HCT116 (cell line): ENCODE measurements at regions not wholly inside any gene's neighbourhood (a gene's known extent, or its start where the extent isn't known, plus 50 kb on each side); places are given as distances from the start of the nearest gene placed in this dataset.

Source experiments
- EZH2 ChIP-seq: fragments of 200-600 bp; sonication (generic); IDR thresholded peaks from 2 replicates; pipeline ENCODE4 v1.6.1; 2017; ENCODE audit warnings: antibody characterized with exemption, mixed run types
- FOSL1 ChIP-seq: IDR thresholded peaks from 2 replicates; pipeline ENCODE4 v1.6.1; 2012; ENCODE audit warnings: low read depth
- JUND ChIP-seq: IDR thresholded peaks from 2 replicates; pipeline ENCODE4 v1.6.1; 2012
- POLR2A ChIP-seq: IDR thresholded peaks from 2 replicates; pipeline ENCODE4 v1.7.0; 2011; ENCODE audit warnings: borderline replicate concordance; ENCODE audit not compliant: insufficient read depth, insufficient read length; ENCODE audit errors: extremely low read depth
- POLR2AphosphoS5 ChIP-seq: IDR thresholded peaks from 2 replicates; pipeline ENCODE4 v1.6.1; 2011; ENCODE audit warnings: mild to moderate bottlenecking, low read depth, low read length, moderate library complexity
- RAD21 ChIP-seq: IDR thresholded peaks from 2 replicates; pipeline ENCODE4 v1.6.1; 2012; ENCODE audit warnings: low read depth, mild to moderate bottlenecking
- REST ChIP-seq: IDR thresholded peaks from 2 replicates; pipeline ENCODE4 v1.6.1; 2012; ENCODE audit warnings: low read depth
- SIN3A ChIP-seq: IDR thresholded peaks from 2 replicates; pipeline ENCODE4 v1.6.1; 2012; ENCODE audit warnings: low read depth
- SP1 ChIP-seq: IDR thresholded peaks from 2 replicates; pipeline ENCODE4 v1.6.1; 2012; ENCODE audit warnings: low read depth
- ZNF274 ChIP-seq: fragments of 200-500 bp; sonication (Bioruptor generic); IDR thresholded peaks from 2 replicates; pipeline ENCODE4 v1.6.1; 2014; ENCODE audit warnings: mild to moderate bottlenecking, low read depth, low read length, inconsistent platforms
- TF ChIP-seq, protein P1 (sequence below), 3 experiments: fragments of 200-600 bp in 1 of 3; sonication (generic) in 1 of 3; IDR thresholded peaks in 2 of 3; conservative IDR thresholded peaks in 1 of 3; 2 replicates each; pipeline ENCODE4 v1.5.1; 2012 to 2017; ENCODE audit warnings: low read depth in 2 of 3, low read length in 2 of 3, antibody characterized with exemption in 1 of 3, borderline replicate concordance in 1 of 3, control low read depth in 1 of 3, mild to moderate bottlenecking in 1 of 3, mixed read lengths in 1 of 3, mixed run types in 1 of 3, moderate library complexity in 1 of 3; ENCODE audit not compliant: insufficient read depth in 1 of 3

DNA sequence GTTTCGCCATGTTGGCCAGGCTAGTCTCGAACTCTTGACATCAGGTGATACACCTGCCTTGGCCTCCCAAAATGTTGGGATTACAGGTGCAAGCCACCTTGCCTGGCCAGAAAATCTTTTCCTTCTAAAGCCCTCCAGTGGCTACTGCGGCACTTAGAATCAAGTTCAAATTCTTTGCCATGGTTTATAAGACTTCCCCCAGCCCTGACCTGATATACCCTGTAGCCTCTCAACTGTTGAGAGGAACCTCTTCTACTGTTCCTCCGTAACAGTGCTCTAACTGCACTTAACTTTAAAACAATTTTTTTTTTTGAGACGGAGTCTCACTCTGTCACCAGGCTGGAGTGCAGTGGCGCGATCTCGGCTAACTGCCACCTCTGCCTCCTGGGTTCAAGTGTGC lies 235.6 kb downstream of the BCAS1 start:
- no peak for TF ChIP-seq JUND
- no peak for TF ChIP-seq POLR2A
- TF ChIP-seq POLR2AphosphoS5, result no peak
- no peak for TF ChIP-seq RAD21
- TF ChIP-seq, protein P1, sequence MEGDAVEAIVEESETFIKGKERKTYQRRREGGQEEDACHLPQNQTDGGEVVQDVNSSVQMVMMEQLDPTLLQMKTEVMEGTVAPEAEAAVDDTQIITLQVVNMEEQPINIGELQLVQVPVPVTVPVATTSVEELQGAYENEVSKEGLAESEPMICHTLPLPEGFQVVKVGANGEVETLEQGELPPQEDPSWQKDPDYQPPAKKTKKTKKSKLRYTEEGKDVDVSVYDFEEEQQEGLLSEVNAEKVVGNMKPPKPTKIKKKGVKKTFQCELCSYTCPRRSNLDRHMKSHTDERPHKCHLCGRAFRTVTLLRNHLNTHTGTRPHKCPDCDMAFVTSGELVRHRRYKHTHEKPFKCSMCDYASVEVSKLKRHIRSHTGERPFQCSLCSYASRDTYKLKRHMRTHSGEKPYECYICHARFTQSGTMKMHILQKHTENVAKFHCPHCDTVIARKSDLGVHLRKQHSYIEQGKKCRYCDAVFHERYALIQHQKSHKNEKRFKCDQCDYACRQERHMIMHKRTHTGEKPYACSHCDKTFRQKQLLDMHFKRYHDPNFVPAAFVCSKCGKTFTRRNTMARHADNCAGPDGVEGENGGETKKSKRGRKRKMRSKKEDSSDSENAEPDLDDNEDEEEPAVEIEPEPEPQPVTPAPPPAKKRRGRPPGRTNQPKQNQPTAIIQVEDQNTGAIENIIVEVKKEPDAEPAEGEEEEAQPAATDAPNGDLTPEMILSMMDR (IDR thresholded peaks at IDR 0.05 in 2 of 3, conservative IDR thresholded peaks at IDR 0.05 in 1 of 3; ENCODE audit: borderline replicate concordance in 1 of 3, insufficient read depth in 1 of 3, low read depth in 2 of 3, low read length in 2 of 3), result no peak
- no peak for TF ChIP-seq SIN3A
- TF ChIP-seq EZH2, result no peak
- TF ChIP-seq ZNF274, result no peak
- no peak for TF ChIP-seq FOSL1
- TF ChIP-seq REST, result no peak
- TF ChIP-seq SP1, result no peak
